ENCODE measurements at regions not wholly inside any gene's neighbourhood (a gene's known extent, or its start where the extent isn't known, plus 50 kb on each side); places are given as distances from the start of the nearest gene placed in this dataset.

DNA sequence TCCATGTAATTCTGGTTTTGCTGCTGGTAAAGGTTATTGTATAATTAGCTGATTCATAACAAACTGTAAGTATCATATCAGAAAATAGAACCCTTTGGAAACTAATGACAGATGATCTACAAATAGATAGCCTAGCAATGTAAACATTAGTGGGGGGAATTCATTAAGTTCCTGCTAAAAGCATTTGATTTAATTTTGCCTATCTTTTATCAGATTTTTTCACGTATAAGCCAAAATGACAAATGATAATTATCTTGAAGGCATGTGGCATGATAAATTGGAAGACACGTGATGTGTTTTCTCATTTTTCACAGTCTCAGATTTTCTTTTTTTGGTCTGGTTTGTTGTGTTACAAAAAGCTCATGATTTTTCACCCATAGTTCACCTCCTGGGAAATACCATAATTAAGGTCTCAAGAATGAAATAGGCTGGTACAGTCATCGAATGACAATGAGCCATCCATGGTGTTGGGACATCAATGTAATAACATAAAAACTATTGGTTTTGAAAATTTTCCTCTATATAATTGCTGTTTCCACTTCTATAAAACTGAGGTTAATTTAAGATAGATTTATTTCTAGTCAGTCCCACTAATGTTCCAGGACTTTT is 325.9 kb upstream of the TBL1XR1 start:
- ChIA-PET POLR2A (ENCODE audit: low non-redundant PET) (no interaction called here), CTCF (interaction anchor here (0.6 kb wide), 1 partner anchor 113 kb away, joined by 3 read pairs; no protein-coding TSS in a partner anchor)
- TF ChIP-seq, protein P1, sequence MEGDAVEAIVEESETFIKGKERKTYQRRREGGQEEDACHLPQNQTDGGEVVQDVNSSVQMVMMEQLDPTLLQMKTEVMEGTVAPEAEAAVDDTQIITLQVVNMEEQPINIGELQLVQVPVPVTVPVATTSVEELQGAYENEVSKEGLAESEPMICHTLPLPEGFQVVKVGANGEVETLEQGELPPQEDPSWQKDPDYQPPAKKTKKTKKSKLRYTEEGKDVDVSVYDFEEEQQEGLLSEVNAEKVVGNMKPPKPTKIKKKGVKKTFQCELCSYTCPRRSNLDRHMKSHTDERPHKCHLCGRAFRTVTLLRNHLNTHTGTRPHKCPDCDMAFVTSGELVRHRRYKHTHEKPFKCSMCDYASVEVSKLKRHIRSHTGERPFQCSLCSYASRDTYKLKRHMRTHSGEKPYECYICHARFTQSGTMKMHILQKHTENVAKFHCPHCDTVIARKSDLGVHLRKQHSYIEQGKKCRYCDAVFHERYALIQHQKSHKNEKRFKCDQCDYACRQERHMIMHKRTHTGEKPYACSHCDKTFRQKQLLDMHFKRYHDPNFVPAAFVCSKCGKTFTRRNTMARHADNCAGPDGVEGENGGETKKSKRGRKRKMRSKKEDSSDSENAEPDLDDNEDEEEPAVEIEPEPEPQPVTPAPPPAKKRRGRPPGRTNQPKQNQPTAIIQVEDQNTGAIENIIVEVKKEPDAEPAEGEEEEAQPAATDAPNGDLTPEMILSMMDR (conservative IDR thresholded peaks at IDR 0.05; ENCODE audit: low read depth): no peak
- DNase-seq (ENCODE audit: low spot score): no peak
- H3K27ac ChIP-seq: no peak overlapping the region

DNA sequence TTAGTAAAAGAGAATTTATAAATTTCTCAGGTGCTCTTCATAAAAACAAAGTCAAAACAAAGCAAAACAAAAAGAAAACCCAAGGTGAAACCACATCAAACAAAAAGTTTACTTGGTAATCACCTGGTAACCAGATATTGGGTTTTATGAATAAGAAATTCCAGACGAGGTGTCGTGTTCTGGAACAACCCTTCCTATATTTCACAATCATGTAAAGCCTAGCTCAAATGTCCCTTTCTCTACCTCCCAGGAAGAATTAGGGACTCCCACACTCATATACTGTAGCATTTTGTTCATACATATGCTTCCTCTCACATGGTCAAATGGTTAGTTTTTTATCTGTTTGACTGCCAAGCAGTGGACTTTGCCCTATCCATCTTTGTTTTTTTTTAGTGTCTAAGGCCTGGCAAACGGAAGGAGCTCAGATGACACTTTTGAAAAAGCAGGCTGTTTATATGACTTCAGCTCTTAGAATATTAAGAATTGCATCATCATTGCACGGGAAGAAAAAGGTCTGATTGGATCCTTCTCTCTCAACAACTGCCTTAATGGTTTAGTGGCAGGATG is 326.7 kb upstream of the TBL1XR1 start:
- TF ChIP-seq, protein P1 (conservative IDR thresholded peaks at IDR 0.05; ENCODE audit: low read depth): no peak
- CTCF ChIA-PET: interaction anchor here (0.5 to 0.6 kb wide), 2 partner anchors 108 to 114 kb away, joined by 3 read pairs; no protein-coding TSS in a partner anchor

DNA sequence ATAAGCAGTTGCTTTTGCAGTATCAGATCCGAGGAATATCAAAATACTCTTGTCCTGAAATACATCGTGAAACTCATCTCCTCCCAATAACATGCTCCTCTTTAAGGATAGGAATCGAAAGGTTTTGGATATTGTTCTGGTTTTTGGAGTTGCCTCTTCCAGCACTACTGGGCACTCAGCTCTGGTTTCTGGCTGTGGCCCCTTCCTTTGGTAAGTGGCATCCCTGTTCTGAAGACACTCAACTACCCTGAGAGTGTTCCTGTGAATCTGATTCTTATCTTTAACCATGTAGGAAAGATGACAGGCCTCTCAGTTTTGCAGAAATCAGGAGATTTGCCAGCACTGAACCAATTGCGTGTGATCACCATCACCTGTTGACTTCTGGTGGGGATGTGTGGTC is 327.5 kb upstream of the TBL1XR1 start:
- POLR2A ChIA-PET (ENCODE audit: low non-redundant PET): no interaction called here

More for the DNA sequence above, 326.7 kb upstream of the TBL1XR1 start:
- POLR2A ChIA-PET (ENCODE audit: low non-redundant PET): no interaction called here
- H3K27ac ChIP-seq: no peak overlapping the region
- DNase-seq (ENCODE audit: low spot score): peak; percentile 11

DNA sequence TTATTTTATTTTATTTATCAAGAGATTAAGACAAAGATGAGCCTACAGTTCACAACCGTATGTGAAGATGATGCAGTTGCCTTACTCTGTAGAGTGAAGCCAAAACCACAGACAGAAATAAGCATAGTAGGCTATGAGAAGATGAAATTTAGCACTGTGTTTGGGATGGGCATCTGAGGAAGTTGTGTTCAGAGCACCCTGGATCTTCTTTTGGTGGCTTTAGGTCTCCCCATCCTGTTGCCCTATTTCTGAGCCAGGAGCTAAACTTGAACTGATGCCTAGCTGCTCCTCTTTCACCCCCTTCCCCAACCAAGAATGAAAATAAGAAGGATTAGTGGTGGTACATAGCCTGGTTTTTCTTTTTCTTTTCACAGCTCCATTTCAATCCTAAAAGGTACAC is 328.1 kb upstream of the TBL1XR1 start:
- POLR2A ChIA-PET (ENCODE audit: low non-redundant PET): no interaction called here
- DNase-seq (ENCODE audit: low spot score): no peak
- CTCF ChIA-PET: interaction anchor here (0.6 kb wide), 1 partner anchor 153 kb away, joined by 3 read pairs; no protein-coding TSS in a partner anchor
- TF ChIP-seq, protein P1 (conservative IDR thresholded peaks at IDR 0.05; ENCODE audit: low read depth): no peak
- no peak overlapping the region for H3K27ac ChIP-seq

More for the DNA sequence above, 327.5 kb upstream of the TBL1XR1 start:
- CTCF ChIA-PET: interaction anchor here (0.5 kb wide), 1 partner anchor 108 kb away, joined by 3 read pairs; no protein-coding TSS in a partner anchor
- TF ChIP-seq, protein P1 (conservative IDR thresholded peaks at IDR 0.05; ENCODE audit: low read depth): no peak
- no peak for DNase-seq (ENCODE audit: low spot score)
- no peak overlapping the region for H3K27ac ChIP-seq

DNA sequence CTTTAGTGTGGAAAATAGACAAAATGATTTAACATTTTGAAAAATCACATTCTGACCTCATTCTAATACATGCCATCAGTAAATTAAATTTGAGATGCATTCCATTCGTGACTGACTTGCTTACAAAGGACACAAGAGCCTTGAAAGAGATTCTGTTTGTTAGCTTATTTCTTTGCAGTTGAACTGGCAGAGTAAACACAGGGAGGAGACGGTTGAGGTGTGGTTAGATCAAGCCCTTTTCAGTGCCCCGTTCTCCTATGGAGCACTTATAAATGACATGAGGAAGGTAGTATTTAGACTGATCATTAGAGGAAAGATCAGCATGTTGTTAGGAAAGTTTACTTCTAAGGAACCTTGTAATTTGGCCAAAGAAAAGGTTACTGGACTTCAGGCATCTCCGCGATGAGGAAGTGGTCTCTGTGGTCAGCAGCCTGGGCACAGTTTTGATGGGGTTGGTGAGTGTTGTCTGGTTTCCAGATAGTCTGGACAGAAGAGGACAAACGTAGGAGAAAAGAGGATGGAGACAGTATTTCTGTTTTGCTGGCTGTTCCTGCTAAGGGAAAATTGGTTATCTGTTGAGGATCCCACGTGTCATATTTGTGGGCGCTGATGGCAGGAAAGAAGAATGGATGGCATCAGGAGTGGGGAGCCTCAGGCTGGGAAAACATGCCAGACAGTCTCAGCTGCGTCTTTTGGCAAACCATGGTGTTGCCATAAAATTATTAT is 328.9 kb upstream of the TBL1XR1 start:
- H3K27ac ChIP-seq: no peak overlapping the region
- no peak for DNase-seq (ENCODE audit: low spot score)
- ChIA-PET POLR2A (ENCODE audit: low non-redundant PET) (no interaction called here), CTCF (no interaction called here)
- TF ChIP-seq, protein P1 (conservative IDR thresholded peaks at IDR 0.05; ENCODE audit: low read depth): no peak

DNA sequence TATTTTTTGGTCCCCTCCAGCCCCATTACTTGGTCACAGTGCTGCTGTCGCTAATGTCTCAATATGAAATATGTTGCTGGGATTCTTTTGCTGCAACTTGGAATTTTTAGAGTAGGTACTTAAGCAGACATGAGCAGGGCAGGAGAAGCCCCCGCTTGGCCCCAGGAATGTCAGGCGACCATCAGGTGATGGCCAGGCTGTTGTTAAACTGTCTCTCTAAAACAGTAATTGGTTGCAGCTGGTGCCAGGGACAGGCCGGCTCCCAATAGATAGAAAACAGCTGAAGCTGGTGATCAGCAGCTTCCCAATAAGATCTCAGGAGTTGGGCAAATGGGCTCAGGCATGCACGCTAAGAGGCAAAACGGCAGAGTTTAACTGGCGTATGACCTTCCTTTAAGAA is 329.9 kb upstream of the TBL1XR1 start:
- no peak for DNase-seq (ENCODE audit: low spot score)
- CTCF ChIA-PET: no interaction called here
- no peak overlapping the region for H3K27ac ChIP-seq
- POLR2A ChIA-PET (ENCODE audit: low non-redundant PET): no interaction called here
- TF ChIP-seq, protein P1 (conservative IDR thresholded peaks at IDR 0.05; ENCODE audit: low read depth): no peak

Measured in RWPE1 (cell line).